GM18951 (cell line): ENCODE measurements at regions not wholly inside any gene's neighbourhood (a gene's known extent, or its start where the extent isn't known, plus 50 kb on each side); places are given as distances from the start of the nearest gene placed in this dataset.

Experiments used
- POLR2A ChIP-seq: IDR thresholded peaks from 4 replicates; pipeline ENCODE4 v1.6.1; 2011; ENCODE audit warnings: mild to moderate bottlenecking; ENCODE audit not compliant: insufficient read length, insufficient read depth; ENCODE audit errors: extremely low read depth
- in situ Hi-C: fragments of 300-500 bp; cut with MboI; formaldehyde crosslinking; loops from one replicate; pipeline ENCODE4 v1.12.0; 2022; ENCODE audit warnings: low sequenced_read_pairs, mixed read lengths, inconsistent platforms; ENCODE audit not compliant: unreplicated experiment

GRCh38 chr20:40758790-40759189, 69.8 kb upstream of the MAFB start:
- in situ Hi-C loops, result no loop called here

GRCh38 chr20:40760399-40760798, 71.4 kb upstream of the MAFB start:
- in situ Hi-C loops, result no loop called here
- no peak for TF ChIP-seq POLR2A

More at GRCh38 chr20:40758790-40759189, 69.8 kb upstream of the MAFB start:
- no peak for TF ChIP-seq POLR2A

- in situ Hi-C loops, result no loop called here
- TF ChIP-seq POLR2A, result no peak
Measured at GRCh38 chr20:40763646-40764295, 74.7 kb upstream of the MAFB start.

GRCh38 chr20:40765814-40766480, 76.9 kb upstream of the MAFB start:
- in situ Hi-C loops, result no loop called here
- no peak for TF ChIP-seq POLR2A

- in situ Hi-C loops, result no loop called here
- TF ChIP-seq POLR2A, result no peak
Measured at GRCh38 chr20:40766790-40767614, 78.0 kb upstream of the MAFB start.

- in situ Hi-C loops, result no loop called here
- no peak for TF ChIP-seq POLR2A
Measured at GRCh38 chr20:40767615-40767924, 78.5 kb upstream of the MAFB start.

- in situ Hi-C loops, result no loop called here
- no peak for TF ChIP-seq POLR2A
Measured at GRCh38 chr20:40768105-40768504, 79.1 kb upstream of the MAFB start.

- in situ Hi-C loops, result no loop called here
- no peak for TF ChIP-seq POLR2A
Measured at GRCh38 chr20:40769677-40770285, 80.7 kb upstream of the MAFB start.

GRCh38 chr20:40770564-40771307, 81.7 kb upstream of the MAFB start:
- in situ Hi-C loops, result no loop called here
- TF ChIP-seq POLR2A, result no peak

- in situ Hi-C loops, result no loop called here
- TF ChIP-seq POLR2A, result no peak
Measured at GRCh38 chr20:40771308-40771610, 82.2 kb upstream of the MAFB start.

GRCh38 chr20:40771848-40772511, 82.9 kb upstream of the MAFB start:
- in situ Hi-C loops, result no loop called here
- no peak for TF ChIP-seq POLR2A

- no peak for TF ChIP-seq POLR2A
- in situ Hi-C loops, result no loop called here
Measured at GRCh38 chr20:40773376-40773775, 84.3 kb upstream of the MAFB start.
